VCaP (cell line): ENCODE measurements at regions not wholly inside any gene's neighbourhood (a gene's known extent, or its start where the extent isn't known, plus 50 kb on each side); places are given as distances from the start of the nearest gene placed in this dataset.

Experiments
- H3K27ac ChIP-seq: fragments of 450-650 bp; 2 replicates; pipeline ENCODE4 v1.5.1; 2017
- TF ChIP-seq, protein P1 (sequence below): fragments of 450-650 bp; conservative IDR thresholded peaks from 2 replicates; pipeline ENCODE4 v1.5.1; 2017; ENCODE audit warnings: mild to moderate bottlenecking, moderate library complexity

- TF ChIP-seq, protein P1, sequence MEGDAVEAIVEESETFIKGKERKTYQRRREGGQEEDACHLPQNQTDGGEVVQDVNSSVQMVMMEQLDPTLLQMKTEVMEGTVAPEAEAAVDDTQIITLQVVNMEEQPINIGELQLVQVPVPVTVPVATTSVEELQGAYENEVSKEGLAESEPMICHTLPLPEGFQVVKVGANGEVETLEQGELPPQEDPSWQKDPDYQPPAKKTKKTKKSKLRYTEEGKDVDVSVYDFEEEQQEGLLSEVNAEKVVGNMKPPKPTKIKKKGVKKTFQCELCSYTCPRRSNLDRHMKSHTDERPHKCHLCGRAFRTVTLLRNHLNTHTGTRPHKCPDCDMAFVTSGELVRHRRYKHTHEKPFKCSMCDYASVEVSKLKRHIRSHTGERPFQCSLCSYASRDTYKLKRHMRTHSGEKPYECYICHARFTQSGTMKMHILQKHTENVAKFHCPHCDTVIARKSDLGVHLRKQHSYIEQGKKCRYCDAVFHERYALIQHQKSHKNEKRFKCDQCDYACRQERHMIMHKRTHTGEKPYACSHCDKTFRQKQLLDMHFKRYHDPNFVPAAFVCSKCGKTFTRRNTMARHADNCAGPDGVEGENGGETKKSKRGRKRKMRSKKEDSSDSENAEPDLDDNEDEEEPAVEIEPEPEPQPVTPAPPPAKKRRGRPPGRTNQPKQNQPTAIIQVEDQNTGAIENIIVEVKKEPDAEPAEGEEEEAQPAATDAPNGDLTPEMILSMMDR = no peak
- peak overlapping the region; percentile 54 for H3K27ac ChIP-seq
These were observed 217.9 kb upstream of the CIBAR2 start for GRCh38 chr16:85330006-85330693.

GRCh38 chr16:85330694-85331188 is 218.5 kb upstream of the CIBAR2 start:
- H3K27ac ChIP-seq = 0 out of 2 replicates have a peak overlapping the region, but pooled peaks have one; percentile 54

GRCh38 chr16:85331688-85332087 is 219.4 kb upstream of the CIBAR2 start:
- TF ChIP-seq, protein P1 = no peak
- no peak overlapping the region for H3K27ac ChIP-seq

More at GRCh38 chr16:85330694-85331188, 218.5 kb upstream of the CIBAR2 start:
- TF ChIP-seq, protein P1 = peak; percentile 30

GRCh38 chr16:85332175-85332574 is 219.9 kb upstream of the CIBAR2 start:
- TF ChIP-seq, protein P1 = no peak
- no peak overlapping the region for H3K27ac ChIP-seq

- no peak overlapping the region for H3K27ac ChIP-seq
- TF ChIP-seq, protein P1 = no peak
These were observed 221.1 kb upstream of the CIBAR2 start for GRCh38 chr16:85333337-85333736.

DNA sequence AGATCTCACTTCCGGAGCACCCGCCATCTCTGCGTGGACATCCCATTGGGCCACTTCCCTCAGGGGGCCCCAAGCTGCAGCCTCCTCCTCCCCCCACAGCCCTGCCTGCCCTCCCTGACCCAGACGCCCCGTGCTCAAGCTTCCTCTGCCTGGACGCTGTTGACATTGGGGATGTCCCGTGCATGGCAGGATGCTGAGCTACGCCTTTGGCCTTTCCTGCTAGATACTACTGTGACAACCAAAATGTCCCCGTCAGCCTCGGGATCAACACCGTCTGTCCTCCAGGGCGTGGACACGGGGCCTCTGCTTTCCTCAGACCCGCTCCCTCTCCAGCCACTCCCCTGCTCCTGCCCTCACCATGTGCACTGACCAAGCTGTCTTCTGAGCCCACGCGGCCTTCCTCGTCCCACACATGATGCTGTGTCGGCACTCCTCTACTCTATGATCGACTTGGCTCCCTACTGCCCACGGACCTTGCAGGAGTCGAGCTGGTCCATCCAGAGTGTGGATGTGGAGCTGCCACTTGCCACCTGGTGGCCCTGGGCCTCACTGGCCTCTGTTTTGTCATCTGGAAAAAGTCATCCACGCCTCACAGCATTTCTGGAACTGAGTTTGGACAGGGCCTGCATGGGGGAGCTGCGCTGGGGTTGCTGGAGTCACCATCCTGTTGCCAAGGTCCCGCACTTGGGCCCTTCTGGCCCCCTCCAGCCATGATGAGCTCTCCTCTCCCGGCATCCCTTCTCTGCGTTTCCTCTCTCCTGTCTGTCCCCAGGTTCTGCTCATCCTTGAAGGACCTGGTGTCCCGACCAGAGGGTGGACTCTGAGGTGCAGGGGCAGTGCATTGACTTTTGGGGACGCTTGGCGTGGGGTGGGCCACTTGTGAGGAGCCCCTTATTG is 221.7 kb upstream of the CIBAR2 start:
- peak overlapping the region; percentile 71 for H3K27ac ChIP-seq
- TF ChIP-seq, protein P1 = no peak
